ENCODE measurements at regions not wholly inside any gene's neighbourhood (a gene's known extent, or its start where the extent isn't known, plus 50 kb on each side); places are given as distances from the start of the nearest gene placed in this dataset.

DNA sequence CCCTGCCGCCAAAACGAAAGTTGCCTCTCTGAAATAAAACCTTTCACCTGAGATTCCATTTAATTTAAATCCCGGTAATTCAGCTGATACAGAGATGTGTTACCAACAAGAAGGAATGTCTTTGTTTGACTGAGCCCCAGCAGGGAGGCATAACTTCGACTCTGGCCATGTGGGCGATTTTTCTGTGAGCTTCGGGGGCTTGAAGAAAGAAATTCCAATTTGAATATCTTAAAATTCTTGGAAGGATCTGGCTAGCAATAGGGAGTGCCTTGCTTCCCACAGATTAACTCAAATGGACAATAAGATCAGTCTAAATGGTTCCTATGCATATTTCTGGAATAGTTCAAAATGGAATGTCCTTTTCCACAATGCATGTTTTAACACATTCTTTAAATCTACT, 252.5 kb upstream of the TMPO start:
- H3K9me3 Mint-ChIP-seq (ENCODE audit: low read depth), result peaks cover 2% of the 10 kb centered on the region
- no peak overlapping the region for H3K27ac Mint-ChIP-seq
- peaks cover under 1% of the 10 kb centered on the region for H3K36me3 Mint-ChIP-seq (ENCODE audit: insufficient read depth)
- TF ChIP-seq, protein P1, sequence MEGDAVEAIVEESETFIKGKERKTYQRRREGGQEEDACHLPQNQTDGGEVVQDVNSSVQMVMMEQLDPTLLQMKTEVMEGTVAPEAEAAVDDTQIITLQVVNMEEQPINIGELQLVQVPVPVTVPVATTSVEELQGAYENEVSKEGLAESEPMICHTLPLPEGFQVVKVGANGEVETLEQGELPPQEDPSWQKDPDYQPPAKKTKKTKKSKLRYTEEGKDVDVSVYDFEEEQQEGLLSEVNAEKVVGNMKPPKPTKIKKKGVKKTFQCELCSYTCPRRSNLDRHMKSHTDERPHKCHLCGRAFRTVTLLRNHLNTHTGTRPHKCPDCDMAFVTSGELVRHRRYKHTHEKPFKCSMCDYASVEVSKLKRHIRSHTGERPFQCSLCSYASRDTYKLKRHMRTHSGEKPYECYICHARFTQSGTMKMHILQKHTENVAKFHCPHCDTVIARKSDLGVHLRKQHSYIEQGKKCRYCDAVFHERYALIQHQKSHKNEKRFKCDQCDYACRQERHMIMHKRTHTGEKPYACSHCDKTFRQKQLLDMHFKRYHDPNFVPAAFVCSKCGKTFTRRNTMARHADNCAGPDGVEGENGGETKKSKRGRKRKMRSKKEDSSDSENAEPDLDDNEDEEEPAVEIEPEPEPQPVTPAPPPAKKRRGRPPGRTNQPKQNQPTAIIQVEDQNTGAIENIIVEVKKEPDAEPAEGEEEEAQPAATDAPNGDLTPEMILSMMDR (IDR thresholded peaks at IDR 0.05; ENCODE audit: unreplicated experiment), result no peak
- DNase-seq (ENCODE audit: low spot score, unreplicated experiment), result no peak
- no peaks in the 10 kb centered on the region for H3K4me1 Mint-ChIP-seq (ENCODE audit: low read depth)
- no peak overlapping the region for H3K4me3 Mint-ChIP-seq (ENCODE audit: low read depth)
- no peaks in the 10 kb centered on the region for H3K27me3 Mint-ChIP-seq

DNA sequence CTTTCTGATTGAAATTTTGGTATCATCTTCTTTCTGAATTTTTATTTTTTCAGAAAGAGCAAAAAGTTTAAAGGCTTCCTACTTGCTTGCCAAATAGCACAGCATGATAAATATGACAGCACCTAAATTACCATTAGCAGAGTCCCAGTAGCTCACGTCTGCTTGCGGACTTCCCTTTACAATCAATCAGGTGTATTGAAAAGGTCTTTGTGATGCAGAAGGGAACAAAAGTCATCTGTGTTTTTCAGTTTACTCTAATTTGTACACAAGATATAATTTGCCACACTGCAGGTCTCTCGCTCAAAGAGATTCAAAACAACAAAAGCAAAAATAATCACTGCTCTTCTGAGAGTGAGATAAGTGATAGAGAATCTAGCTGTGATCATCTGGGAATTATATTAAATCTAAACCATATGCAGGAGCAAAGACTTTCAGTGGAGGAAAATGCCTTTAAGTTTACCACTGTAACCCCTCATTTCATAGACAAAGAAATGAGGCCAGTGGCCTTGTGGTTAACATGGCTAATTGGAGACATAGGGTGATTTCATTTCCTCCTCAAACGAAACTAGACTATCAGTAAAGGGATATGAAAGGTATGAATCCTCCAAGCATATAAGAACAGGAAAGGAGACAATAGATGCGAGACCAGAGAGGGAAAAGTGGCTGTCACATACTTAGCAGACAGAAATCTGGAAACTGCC, 240.8 kb upstream of the TMPO start:
- Mint-ChIP-seq H3K4me3 (ENCODE audit: low read depth) (no peak overlapping the region), H3K9me3 (ENCODE audit: low read depth) (peaks cover 4% of the 10 kb centered on the region), H3K4me1 (ENCODE audit: low read depth) (peaks cover 7% of the 10 kb centered on the region), H3K27me3 (no peaks in the 10 kb centered on the region), H3K36me3 (ENCODE audit: insufficient read depth) (no peaks in the 10 kb centered on the region), H3K27ac (no peak overlapping the region)
- DNase-seq (ENCODE audit: low spot score, unreplicated experiment), result no peak
- TF ChIP-seq, protein P1 (IDR thresholded peaks at IDR 0.05; ENCODE audit: unreplicated experiment), result no peak

DNA sequence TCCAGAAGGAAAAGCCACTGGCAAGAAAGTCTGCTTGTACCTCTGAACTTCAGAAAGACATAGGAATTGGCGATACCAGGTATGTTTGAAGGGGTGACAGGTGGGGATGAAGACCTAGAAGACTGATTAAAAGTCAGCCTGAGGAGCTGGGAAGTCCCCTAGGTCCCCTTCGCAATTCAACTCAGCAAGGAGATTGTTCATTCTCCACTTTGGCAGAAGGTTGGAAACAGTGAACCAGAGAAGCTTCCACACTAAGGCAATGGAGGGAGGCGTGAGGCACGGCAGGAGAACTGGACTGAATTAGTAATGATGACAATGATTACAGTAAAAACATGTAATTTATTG, 240.3 kb upstream of the TMPO start:
- Mint-ChIP-seq H3K27ac (no peak overlapping the region), H3K4me1 (ENCODE audit: low read depth) (peaks cover 7% of the 10 kb centered on the region), H3K36me3 (ENCODE audit: insufficient read depth) (no peaks in the 10 kb centered on the region), H3K9me3 (ENCODE audit: low read depth) (no peaks in the 10 kb centered on the region), H3K27me3 (no peaks in the 10 kb centered on the region), H3K4me3 (ENCODE audit: low read depth) (no peak overlapping the region)
- TF ChIP-seq, protein P1 (IDR thresholded peaks at IDR 0.05; ENCODE audit: unreplicated experiment), result no peak
- DNase-seq (ENCODE audit: low spot score, unreplicated experiment), result no peak

DNA sequence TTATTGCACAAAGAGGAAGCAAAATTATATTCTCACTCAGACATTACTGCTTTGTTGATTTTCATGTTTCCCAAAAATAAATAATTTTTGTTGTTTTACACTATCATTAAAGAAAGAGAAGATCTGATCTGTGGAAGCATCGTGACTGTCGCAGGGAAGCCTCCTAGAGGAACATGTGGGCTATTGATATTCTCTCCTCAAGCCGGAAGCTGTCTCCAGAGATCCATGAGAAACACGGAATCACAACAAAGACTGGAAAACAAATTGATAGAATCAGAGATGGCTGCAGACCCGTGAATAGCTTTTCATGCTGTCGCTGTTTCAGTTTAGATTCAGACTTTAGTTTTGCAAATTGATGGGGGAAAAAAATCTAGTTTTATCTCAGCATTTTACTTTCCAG, 235.2 kb upstream of the TMPO start:
- TF ChIP-seq, protein P1 (IDR thresholded peaks at IDR 0.05; ENCODE audit: unreplicated experiment), result no peak
- no peak for DNase-seq (ENCODE audit: low spot score, unreplicated experiment)
- Mint-ChIP-seq H3K9me3 (ENCODE audit: low read depth) (no peaks in the 10 kb centered on the region), H3K27ac (no peak overlapping the region), H3K4me1 (ENCODE audit: low read depth) (no peaks in the 10 kb centered on the region), H3K36me3 (ENCODE audit: insufficient read depth) (no peaks in the 10 kb centered on the region), H3K4me3 (ENCODE audit: low read depth) (no peak overlapping the region), H3K27me3 (no peaks in the 10 kb centered on the region)

DNA sequence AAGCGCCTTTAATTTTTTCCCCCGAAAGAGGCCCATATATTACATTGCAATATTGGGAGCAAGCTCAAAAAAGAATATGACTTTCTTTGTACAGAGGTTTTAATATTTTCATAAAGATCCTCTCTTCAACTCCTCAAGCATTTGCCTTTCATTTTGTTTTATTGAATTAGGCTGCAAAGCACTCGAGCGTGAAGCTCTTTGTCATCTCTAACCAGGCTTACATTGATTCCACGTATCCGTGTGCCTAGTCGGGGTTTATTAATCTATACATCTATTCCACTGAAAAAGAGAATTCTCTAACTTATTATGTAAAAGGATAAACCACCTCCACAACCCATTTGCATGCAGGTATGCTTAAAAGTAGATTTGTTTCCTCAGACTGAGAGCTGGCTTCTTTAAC, 234.8 kb upstream of the TMPO start:
- H3K4me1 Mint-ChIP-seq (ENCODE audit: low read depth), result no peaks in the 10 kb centered on the region
- TF ChIP-seq, protein P1 (IDR thresholded peaks at IDR 0.05; ENCODE audit: unreplicated experiment), result no peak
- H3K27me3 Mint-ChIP-seq, result no peaks in the 10 kb centered on the region
- DNase-seq (ENCODE audit: low spot score, unreplicated experiment), result no peak
- no peaks in the 10 kb centered on the region for H3K36me3 Mint-ChIP-seq (ENCODE audit: insufficient read depth)
- no peak overlapping the region for H3K4me3 Mint-ChIP-seq (ENCODE audit: low read depth)
- no peak overlapping the region for H3K27ac Mint-ChIP-seq
- no peaks in the 10 kb centered on the region for H3K9me3 Mint-ChIP-seq (ENCODE audit: low read depth)

All from progenitor cell of endocrine pancreas (in vitro differentiated cells).